Loucy (cell line): ENCODE measurements at regions not wholly inside any gene's neighbourhood (a gene's known extent, or its start where the extent isn't known, plus 50 kb on each side); places are given as distances from the start of the nearest gene placed in this dataset.

Source experiments
- CTCF ChIP-seq: fragments of 200-600 bp; sonication (generic); conservative IDR thresholded peaks from 2 replicates; pipeline ENCODE4 v1.5.1; 2014; ENCODE audit warnings: mild to moderate bottlenecking, antibody characterized with exemption, low read length
- EZH2phosphoT487 ChIP-seq: fragments of 200-600 bp; IDR thresholded peaks from 2 replicates; pipeline ENCODE4 v1.6.1; 2018; ENCODE audit warnings: antibody characterized with exemption, mild to moderate bottlenecking, moderate library complexity, borderline replicate concordance

- TF ChIP-seq CTCF = no peak
- TF ChIP-seq EZH2phosphoT487 = no peak
Observed at GRCh38 chr18:51398104-51398503, 200.6 kb upstream of the MEX3C start.
